GM12878 (cell line): ENCODE measurements at regions not wholly inside any gene's neighbourhood (a gene's known extent, or its start where the extent isn't known, plus 50 kb on each side); places are given as distances from the start of the nearest gene placed in this dataset.

ENCODE experiments used
- ATAC-seq: fragments of 200-7000 bp; cut with Tn5 transposase; 3 replicates; pipeline ENCODE4 v1.9.1; 2020; ENCODE audit warnings: mild to moderate bottlenecking, moderate library complexity
- BruUV-seq: library from RNA; stranded (reverse); fragments of 400-500 nt; replicated peaks from 2 replicates; lab custom pipeline; 2021; lab: Mats Ljungman, UMichigan
- CTCF ChIA-PET: fragments of 300-600 bp; sonication (Branson Sonifier 250); formaldehyde crosslinking; extraction: SDS; loops from one replicate; lab custom pipeline; 2021; ENCODE audit warnings: inconsistent platforms; lab: Yijun Ruan, JAX
- POLR2A ChIA-PET: fragments of 350-600 bp; formaldehyde crosslinking; extraction: SDS; loops from one replicate; lab custom pipeline; 2021; ENCODE audit warnings: inconsistent platforms; lab: Charles Lee
- RAD21 ChIA-PET: fragments of 300-600 bp; sonication (Branson Sonifier 250); formaldehyde crosslinking; loops from one replicate; lab custom pipeline; 2023; ENCODE audit warnings: antibody characterized with exemption; ENCODE audit not compliant: unreplicated experiment; lab: Charles Lee
- SMC1A ChIA-PET: fragments of 300-600 bp; sonication (Branson Sonifier 250); formaldehyde crosslinking; loops from one replicate; lab custom pipeline; 2023; ENCODE audit not compliant: unreplicated experiment, uncharacterized antibody; lab: Charles Lee
- DNase-seq: peaks from one replicate; pipeline ENCODE4 v3.0.0-alpha.2; 2011; ENCODE audit warnings: low read depth, low spot score
- FAIRE-seq: peaks from 3 replicates; lab custom pipeline; 2011; peaks lifted over from hg19 to GRCh38; lab: Jason Lieb, UNC
- H2AFZ ChIP-seq: 2 replicates; pipeline ENCODE4 v1.6.0; 2011; ENCODE audit warnings: low read depth, low read length, control low read depth; ENCODE audit not compliant: control insufficient read depth
- H3K27ac ChIP-seq: 2 replicates; pipeline ENCODE4 v1.5.1; 2011; ENCODE audit warnings: control low read depth; ENCODE audit not compliant: control insufficient read depth, insufficient read depth
- H3K27me3 ChIP-seq, 2 experiments: replicated peaks in 1 of 2; 2 replicates each; pipeline versions ENCODE4 v1.6.0 to v1.6.1; 2011; ENCODE audit warnings: low read length in 1 of 2; ENCODE audit not compliant: control insufficient read depth in 2 of 2, insufficient read depth in 2 of 2
- H3K36me3 ChIP-seq, 2 experiments: 2 replicates each; pipeline ENCODE4 v1.5.1; 2011; ENCODE audit warnings: low read length in 1 of 2; ENCODE audit not compliant: control insufficient read depth in 2 of 2, insufficient read depth in 2 of 2
- H3K4me1 ChIP-seq: 2 replicates; pipeline ENCODE4 v1.6.1; 2011; ENCODE audit warnings: mild to moderate bottlenecking, low read length, moderate library complexity, mixed read lengths; ENCODE audit not compliant: control insufficient read depth, insufficient read depth
- H3K4me2 ChIP-seq: 2 replicates; pipeline ENCODE4 v1.6.0; 2011; ENCODE audit warnings: control low read depth; ENCODE audit not compliant: control insufficient read depth, insufficient read depth
- H3K4me3 ChIP-seq: fragments of 200-600 bp; sonication (generic); 2 replicates; pipeline ENCODE4 v1.5.1; 2016
- H3K79me2 ChIP-seq: 2 replicates; pipeline ENCODE4 v1.6.0; 2011; ENCODE audit warnings: low read length; ENCODE audit not compliant: control insufficient read depth, insufficient read depth
- H3K9ac ChIP-seq: 2 replicates; pipeline ENCODE4 v1.8.0; 2011; ENCODE audit warnings: low read length, control low read depth, mixed read lengths; ENCODE audit not compliant: control insufficient read depth, insufficient read depth
- H3K9me3 ChIP-seq: replicated peaks from 3 replicates; pipeline ENCODE4 v1.5.1; 2011; ENCODE audit warnings: mild to moderate bottlenecking, low read length; ENCODE audit not compliant: control insufficient read depth, insufficient read depth
- H4K20me1 ChIP-seq: 2 replicates; pipeline ENCODE4 v1.6.0; 2011; ENCODE audit not compliant: control insufficient read depth, insufficient read depth
- DPF2 ChIP-seq: fragments of 450-650 bp; IDR thresholded peaks from 2 replicates; pipeline ENCODE4 v1.6.1; 2017; ENCODE audit warnings: mild to moderate bottlenecking
- LARP7 ChIP-seq: fragments of 450-650 bp; IDR thresholded peaks from 2 replicates; pipeline ENCODE4 v1.6.1; 2017; ENCODE audit warnings: mild to moderate bottlenecking
- MTA3 ChIP-seq: IDR thresholded peaks from 2 replicates; pipeline ENCODE4 v1.6.1; 2012; ENCODE audit warnings: low read length, inconsistent platforms, borderline replicate concordance
- NBN ChIP-seq: fragments of 450-650 bp; IDR thresholded peaks from 2 replicates; pipeline ENCODE4 v1.6.1; 2016
- NFIC ChIP-seq: IDR thresholded peaks from 2 replicates; pipeline ENCODE4 v1.6.1; 2012; ENCODE audit warnings: low read depth, mild to moderate bottlenecking, inconsistent platforms, low read length, moderate library complexity
- NFYB ChIP-seq: IDR thresholded peaks from 2 replicates; pipeline ENCODE4 v1.6.1; 2011; ENCODE audit warnings: low read depth, mild to moderate bottlenecking, low read length, improper control_type of control experiment, moderate library complexity; ENCODE audit not compliant: insufficient read depth
- NR2C1 ChIP-seq: fragments of 450-650 bp; IDR thresholded peaks from 2 replicates; pipeline ENCODE4 v1.6.1; 2017; ENCODE audit warnings: antibody characterized with exemption, mild to moderate bottlenecking, moderate library complexity
- NRF1 ChIP-seq: conservative IDR thresholded peaks from 2 replicates; pipeline ENCODE4 v1.6.1; 2011; ENCODE audit warnings: mild to moderate bottlenecking, low read depth, low read length, improper control_type of control experiment
- POLR2AphosphoS2 ChIP-seq: IDR thresholded peaks from 2 replicates; pipeline ENCODE4 v1.6.1; 2011; ENCODE audit warnings: low read depth, mild to moderate bottlenecking, low read length, improper control_type of control experiment, moderate library complexity
- SIX5 ChIP-seq: IDR thresholded peaks from 2 replicates; pipeline ENCODE4 v1.6.1; 2011; ENCODE audit warnings: mild to moderate bottlenecking, low read depth, low read length, moderate library complexity; ENCODE audit not compliant: severe bottlenecking
- SUPT20H ChIP-seq: IDR thresholded peaks from 2 replicates; pipeline ENCODE4 v1.6.1; 2011; ENCODE audit warnings: low read depth, mild to moderate bottlenecking, low read length, moderate library complexity, borderline replicate concordance; ENCODE audit not compliant: control insufficient read depth
- TAF1 ChIP-seq: IDR thresholded peaks from 2 replicates; pipeline ENCODE4 v1.6.1; 2011; ENCODE audit warnings: mild to moderate bottlenecking, low read depth, low read length, borderline replicate concordance
- TCF12 ChIP-seq: IDR thresholded peaks from 2 replicates; pipeline ENCODE4 v1.6.1; 2011; ENCODE audit warnings: low read depth, mild to moderate bottlenecking, low read length
- ZNF384 ChIP-seq: IDR thresholded peaks from 2 replicates; pipeline ENCODE4 v1.6.1; 2012; ENCODE audit warnings: low read depth, mild to moderate bottlenecking, low read length, improper control_type of control experiment, borderline replicate concordance
- WGBS: methylation state at CpG from one replicate; pipeline ENCODE4 v1.1.6; 2016; ENCODE audit warnings: low lambda C conversion rate; ENCODE audit not compliant: insufficient replicate concordance, insufficient coverage; ENCODE audit errors: missing lambda C conversion rate; 5-methylcytosine and 5-hydroxymethylcytosine counted together
- in situ Hi-C: fragments of 300-500 bp; cut with MboI; formaldehyde crosslinking; loops from 9 replicates; pipeline ENCODE4 v1.14.3; 2018; ENCODE audit warnings: mixed read lengths
- intact Hi-C: fragments of 100-400 bp; cut with micrococcal nuclease; formaldehyde crosslinking; loops from one replicate; pipeline ENCODE4 v1.14.2; 2022; ENCODE audit not compliant: unreplicated experiment
- TF ChIP-seq, protein P1 (sequence below): IDR thresholded peaks from 2 replicates; pipeline ENCODE4 v1.6.1; 2011; ENCODE audit warnings: mild to moderate bottlenecking, low read depth, low read length, moderate library complexity; ENCODE audit not compliant: insufficient replicate concordance

DNA sequence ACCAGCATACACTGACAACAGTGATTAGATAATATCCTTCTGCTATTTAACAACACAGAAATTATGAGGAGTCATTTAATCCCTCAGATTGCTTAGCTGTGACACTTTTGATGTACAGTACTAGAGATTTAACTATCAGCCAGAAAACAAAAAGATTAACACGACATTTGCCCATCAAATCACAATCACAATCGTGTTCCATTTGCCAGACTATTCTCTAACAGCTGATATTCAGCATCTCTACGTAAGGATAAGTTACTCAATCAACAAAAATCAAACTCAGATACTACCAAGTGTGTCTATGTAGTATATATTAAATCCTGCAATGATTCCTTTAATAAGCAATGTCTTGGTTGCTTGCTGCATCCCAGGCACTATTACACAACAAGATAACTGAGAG lies 558.7 kb upstream of the USP15 start (continued):
- no peak for TF ChIP-seq SIX5
- no peak for TF ChIP-seq TAF1
- no peak for TF ChIP-seq LARP7
- no peak for TF ChIP-seq TCF12
- TF ChIP-seq, protein P1, sequence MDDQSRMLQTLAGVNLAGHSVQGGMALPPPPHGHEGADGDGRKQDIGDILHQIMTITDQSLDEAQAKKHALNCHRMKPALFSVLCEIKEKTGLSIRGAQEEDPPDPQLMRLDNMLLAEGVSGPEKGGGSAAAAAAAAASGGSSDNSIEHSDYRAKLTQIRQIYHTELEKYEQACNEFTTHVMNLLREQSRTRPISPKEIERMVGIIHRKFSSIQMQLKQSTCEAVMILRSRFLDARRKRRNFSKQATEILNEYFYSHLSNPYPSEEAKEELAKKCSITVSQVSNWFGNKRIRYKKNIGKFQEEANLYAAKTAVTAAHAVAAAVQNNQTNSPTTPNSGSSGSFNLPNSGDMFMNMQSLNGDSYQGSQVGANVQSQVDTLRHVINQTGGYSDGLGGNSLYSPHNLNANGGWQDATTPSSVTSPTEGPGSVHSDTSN, result no peak

DNA sequence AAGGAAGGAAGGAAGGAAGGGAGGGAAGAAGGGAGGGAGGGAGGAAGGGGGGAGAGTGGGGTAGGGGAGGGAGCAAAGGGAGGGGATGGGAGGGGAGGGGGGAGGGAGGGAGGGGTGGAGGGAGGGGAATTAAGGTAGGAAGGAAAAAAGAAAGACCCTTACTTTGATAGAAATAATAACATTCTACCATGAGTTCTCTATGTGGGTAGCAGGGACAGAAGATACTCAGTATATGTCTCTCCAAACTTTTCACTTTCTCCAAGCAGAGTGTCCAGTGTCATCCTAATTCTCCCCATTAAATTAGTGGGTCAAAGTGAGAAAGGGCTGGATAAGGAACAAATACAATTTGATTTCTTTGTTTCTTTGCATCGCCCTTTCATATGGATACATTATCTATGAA lies 553.4 kb upstream of the USP15 start:
- no peak for TF ChIP-seq NFYB
- TF ChIP-seq NRF1, result no peak
- TF ChIP-seq MTA3, result no peak
- no peak for TF ChIP-seq NR2C1
- no peak for TF ChIP-seq DPF2
- no peak for TF ChIP-seq ZNF384
- TF ChIP-seq NFIC, result no peak
- TF ChIP-seq SUPT20H, result no peak
- TF ChIP-seq POLR2AphosphoS2, result no peak
- no peak for TF ChIP-seq NBN
- no peak overlapping the region for H2AFZ ChIP-seq
- POLR2A ChIA-PET, result no interaction called here
- SMC1A ChIA-PET, result no interaction called here
- no TSS peak for BruUV-seq
- CTCF ChIA-PET, result no interaction called here
- no peaks in the 10 kb centered on the region for H3K27me3 ChIP-seq
- no peaks in the 10 kb centered on the region for H4K20me1 ChIP-seq
- RAD21 ChIA-PET, result no interaction called here
- DNase-seq, result no peak
- no peaks in the 10 kb centered on the region for H3K9me3 ChIP-seq
- in situ Hi-C loops, result no loop called here
- no peak overlapping the region for H3K27ac ChIP-seq
- intact Hi-C loops, result no loop called here
- H3K4me2 ChIP-seq, result no peak overlapping the region
- FAIRE-seq, result no peak
- no peak for ATAC-seq
- H3K36me3 ChIP-seq, result no peaks in the 10 kb centered on the region
- no peak overlapping the region for H3K9ac ChIP-seq
- no peaks in the 10 kb centered on the region for H3K4me1 ChIP-seq
- 0% methylated on average over 1 of the region's 1 CpG for WGBS
- H3K4me3 ChIP-seq, result no peak overlapping the region
- no peaks in the 10 kb centered on the region for H3K79me2 ChIP-seq
